Chondrocyte (in vitro differentiated cells): ENCODE measurements at regions not wholly inside any gene's neighbourhood (a gene's known extent, or its start where the extent isn't known, plus 50 kb on each side); places are given as distances from the start of the nearest gene placed in this dataset.

ENCODE experiments used
- DNase-seq: peaks from one replicate; pipeline ENCODE4 v3.0.0; 2021; ENCODE audit warnings: mixed read lengths, low spot score
- H3K27ac Mint-ChIP-seq: one replicate; pipeline ENCODE4 v1.8.0; 2021; ENCODE audit warnings: mild to moderate bottlenecking, moderate library complexity, mixed read lengths; ENCODE audit not compliant: unreplicated experiment
- H3K27me3 Mint-ChIP-seq: 2 replicates; pipeline ENCODE4 v1.8.0; 2021; ENCODE audit warnings: low read depth, mixed read lengths
- H3K36me3 Mint-ChIP-seq: 2 replicates; pipeline ENCODE4 v1.8.0; 2021; ENCODE audit warnings: low read depth, mixed read lengths
- H3K4me1 Mint-ChIP-seq: 2 replicates; pipeline ENCODE4 v1.8.0; 2021; ENCODE audit warnings: low read depth, mild to moderate bottlenecking, mixed read lengths
- H3K4me3 Mint-ChIP-seq: one replicate; pipeline ENCODE4 v1.8.0; 2021; ENCODE audit warnings: mild to moderate bottlenecking, moderate library complexity, mixed read lengths; ENCODE audit not compliant: unreplicated experiment
- H3K9me3 Mint-ChIP-seq: 2 replicates; pipeline ENCODE4 v1.8.0; 2021; ENCODE audit warnings: low read depth, mixed read lengths
- CTCF ChIP-seq: fragments of 200-600 bp; sonication (generic); IDR thresholded peaks from 2 replicates; pipeline ENCODE4 v1.5.0; 2021; ENCODE audit warnings: antibody characterized with exemption, mild to moderate bottlenecking, moderate library complexity

GRCh38 chr6:22880686-22881433 lies 311.5 kb downstream of the HDGFL1 start:
- Mint-ChIP-seq H3K36me3 (peaks cover 4% of the 10 kb centered on the region), H3K9me3 (no peaks in the 10 kb centered on the region), H3K27me3 (no peaks in the 10 kb centered on the region), H3K4me3 (peak overlapping the region; percentile 20), H3K4me1 (peaks cover 73% of the 10 kb centered on the region), H3K27ac (peak overlapping the region; percentile 96)
- DNase-seq, result no peak
- TF ChIP-seq CTCF, result no peak

GRCh38 chr6:22882581-22882980 lies 313.2 kb downstream of the HDGFL1 start:
- Mint-ChIP-seq H3K27ac (no peak overlapping the region), H3K4me1 (peaks cover 65% of the 10 kb centered on the region)

GRCh38 chr6:22883061-22883717 lies 313.8 kb downstream of the HDGFL1 start:
- peaks cover 4% of the 10 kb centered on the region for H3K36me3 Mint-ChIP-seq
- H3K4me1 Mint-ChIP-seq, result peaks cover 59% of the 10 kb centered on the region
- TF ChIP-seq CTCF, result no peak
- H3K27me3 Mint-ChIP-seq, result no peaks in the 10 kb centered on the region
- peaks cover 6% of the 10 kb centered on the region for H3K9me3 Mint-ChIP-seq
- peak overlapping the region; percentile 15 for H3K27ac Mint-ChIP-seq
- H3K4me3 Mint-ChIP-seq, result no peak overlapping the region
- DNase-seq, result no peak

More at GRCh38 chr6:22882581-22882980, 313.2 kb downstream of the HDGFL1 start:
- H3K4me3 Mint-ChIP-seq, result no peak overlapping the region
- no peak for TF ChIP-seq CTCF
- no peaks in the 10 kb centered on the region for H3K27me3 Mint-ChIP-seq
- no peak for DNase-seq
- H3K9me3 Mint-ChIP-seq, result peaks cover 6% of the 10 kb centered on the region
- H3K36me3 Mint-ChIP-seq, result peaks cover 4% of the 10 kb centered on the region

- no peak for TF ChIP-seq CTCF
- DNase-seq, result no peak
- peaks cover 46% of the 10 kb centered on the region for H3K4me1 Mint-ChIP-seq
- peaks cover 4% of the 10 kb centered on the region for H3K36me3 Mint-ChIP-seq
- H3K9me3 Mint-ChIP-seq, result peaks cover 6% of the 10 kb centered on the region
- H3K27me3 Mint-ChIP-seq, result no peaks in the 10 kb centered on the region
- no peak overlapping the region for H3K27ac Mint-ChIP-seq
- H3K4me3 Mint-ChIP-seq, result no peak overlapping the region
Measured at GRCh38 chr6:22884456-22884855, 315.1 kb downstream of the HDGFL1 start.

GRCh38 chr6:22886650-22887581 lies 317.6 kb downstream of the HDGFL1 start:
- peaks cover 24% of the 10 kb centered on the region for H3K4me1 Mint-ChIP-seq
- H3K27me3 Mint-ChIP-seq, result no peaks in the 10 kb centered on the region
- H3K27ac Mint-ChIP-seq, result no peak overlapping the region
- TF ChIP-seq CTCF, result no peak
- peaks cover 6% of the 10 kb centered on the region for H3K9me3 Mint-ChIP-seq
- DNase-seq, result no peak
- H3K36me3 Mint-ChIP-seq, result peaks cover 4% of the 10 kb centered on the region
- H3K4me3 Mint-ChIP-seq, result no peak overlapping the region
